Body of pancreas (tissue), 4 donors: ENCODE measurements at regions not wholly inside any gene's neighbourhood (a gene's known extent, or its start where the extent isn't known, plus 50 kb on each side); places are given as distances from the start of the nearest gene placed in this dataset.

Experiments used
- ATAC-seq: fragments of 150-250 bp; one replicate; pipeline ENCODE4 v1.9.1; 2016
- DNase-seq, 4 donors: peaks; one replicate each; pipeline ENCODE4 v3.0.0-alpha.2; 2019
- H3K27ac ChIP-seq, 4 donors: fragments of 200-600 bp; sonication (generic); 1 replicate in 3 of 4; 2 replicates in 1 of 4; pipeline versions ENCODE4 v1.5.1 to v1.6.1; 2016 to 2019; ENCODE audit warnings: mild to moderate bottlenecking in 1 of 4, mixed read lengths in 1 of 4, moderate library complexity in 1 of 4
- H3K27me3 ChIP-seq, 2 donors: fragments of 200-600 bp; sonication (generic); one replicate each; pipeline ENCODE4 v1.6.0; 2016; ENCODE audit warnings: mild to moderate bottlenecking in 1 of 2
- H3K36me3 ChIP-seq, 2 donors: fragments of 200-600 bp; sonication (generic); replicated peaks in 1 of 2; 2 replicates each; pipeline ENCODE4 v1.5.1; 2016; ENCODE audit warnings: low read depth in 2 of 2; ENCODE audit not compliant: insufficient read depth in 1 of 2
- H3K4me1 ChIP-seq: fragments of 200-600 bp; sonication (generic); one replicate; pipeline ENCODE4 v1.6.0; 2016
- H3K4me3 ChIP-seq, 2 donors: fragments of 200-600 bp; sonication (generic); 1 replicate in 1 of 2; 2 replicates in 1 of 2; pipeline ENCODE4 v1.5.1; 2016 to 2019
- H3K9me3 ChIP-seq, 3 donors: fragments of 200-600 bp; sonication (generic); 1 replicate in 2 of 3; 2 replicates in 1 of 3; pipeline ENCODE4 v1.5.1; 2016
- CTCF ChIP-seq, 7 experiments: fragments of 450-650 bp in 4 of 7; fragments of 200-600 bp in 3 of 7; sonication (generic) in 3 of 7; IDR thresholded peaks; one replicate each; pipeline ENCODE4 v1.5.1; 2016 to 2019; ENCODE audit warnings: antibody characterized with exemption in 7 of 7
- POLR2A ChIP-seq, 3 donors: fragments of 450-650 bp; IDR thresholded peaks; one replicate each; pipeline ENCODE4 v1.6.1; 2016; ENCODE audit warnings: antibody characterized with exemption in 3 of 3, mild to moderate bottlenecking in 2 of 3
- WGBS, 2 donors: methylation state at CpG; one replicate each; pipeline ENCODE4 v1.1.5; 2017; 5-methylcytosine and 5-hydroxymethylcytosine counted together
- intact Hi-C: fragments of 100-400 bp; cut with DNase I; formaldehyde crosslinking; loops from one replicate; pipeline ENCODE4 v1.15.1; 2023

- Histone ChIP-seq H3K36me3 (no peaks in the 10 kb centered on the region), H3K27ac (peak overlapping the region in 3 of 4 donors; percentile 46 to 74 (median 58)), H3K27me3 (no peaks in the 10 kb centered on the region), H3K9me3 (no peaks in the 10 kb centered on the region), H3K4me1 (no peaks in the 10 kb centered on the region), H3K4me3 (no peak overlapping the region)
- TF ChIP-seq CTCF (IDR thresholded peaks at IDR 0.05) = no peak
- TF ChIP-seq POLR2A (IDR thresholded peaks at IDR 0.05) = no peak
- intact Hi-C loops = no loop called here
- DNase-seq = peak; percentile 47 to 67 (median 60)
- WGBS, 2 donors = 43 to 46% methylated on average over 10 of the region's 10 CpGs
- ATAC-seq = peak; percentile 87
These were observed 209.2 kb upstream of the PAPPA start for GRCh38 chr9:115944166-115944948.

- H3K4me3 ChIP-seq = no peak overlapping the region
- TF ChIP-seq POLR2A (IDR thresholded peaks at IDR 0.05) (no peak), CTCF (IDR thresholded peaks at IDR 0.05) (no peak)
- ATAC-seq (peak; percentile 13), DNase-seq (no peak)
- no peaks in the 10 kb centered on the region for H3K4me1 ChIP-seq
- peak overlapping the region in 3 of 4 donors; percentile 46 to 74 (median 58) for H3K27ac ChIP-seq
- H3K9me3 ChIP-seq = no peaks in the 10 kb centered on the region
- intact Hi-C loops = no loop called here
- H3K27me3 ChIP-seq = no peaks in the 10 kb centered on the region
- H3K36me3 ChIP-seq = no peaks in the 10 kb centered on the region
These were observed 208.6 kb upstream of the PAPPA start for GRCh38 chr9:115945009-115945431.

- TF ChIP-seq CTCF (IDR thresholded peaks at IDR 0.05) (no peak), POLR2A (IDR thresholded peaks at IDR 0.05) (no peak)
- no peaks in the 10 kb centered on the region for H3K27me3 ChIP-seq
- intact Hi-C loops = no loop called here
- ATAC-seq (no peak), DNase-seq (peak in 1 of 4 donors; percentile 10)
- no peak overlapping the region for H3K4me3 ChIP-seq
- H3K36me3 ChIP-seq = no peaks in the 10 kb centered on the region
- H3K27ac ChIP-seq = no peak overlapping the region
- no peaks in the 10 kb centered on the region for H3K9me3 ChIP-seq
- WGBS, 2 donors = 19 to 27% methylated on average over 2 of the region's 2 CpGs
- H3K4me1 ChIP-seq = no peaks in the 10 kb centered on the region
These were observed 207.1 kb upstream of the PAPPA start for GRCh38 chr9:115946530-115946929.

GRCh38 chr9:115951977-115952376 lies 201.6 kb upstream of the PAPPA start:
- ATAC-seq = no peak
- Histone ChIP-seq H3K36me3 (no peaks in the 10 kb centered on the region), H3K27me3 (no peaks in the 10 kb centered on the region), H3K27ac (no peak overlapping the region), H3K4me1 (no peaks in the 10 kb centered on the region), H3K9me3 (no peaks in the 10 kb centered on the region), H3K4me3 (no peak overlapping the region)
- intact Hi-C loops = no loop called here
- TF ChIP-seq CTCF (IDR thresholded peaks at IDR 0.05) (no peak), POLR2A (IDR thresholded peaks at IDR 0.05) (no peak)
- 53 to 62% methylated on average over 4 of the region's 4 CpGs for WGBS, 2 donors
- DNase-seq = no peak
